GM19043 (cell line): ENCODE measurements at regions not wholly inside any gene's neighbourhood (a gene's known extent, or its start where the extent isn't known, plus 50 kb on each side); places are given as distances from the start of the nearest gene placed in this dataset.

Experiments used
- ATAC-seq: cut with Tn5 transposase; IDR thresholded peaks from one replicate; pipeline ENCODE4 v1.9.1; 2021; ENCODE audit warnings: low read depth; ENCODE audit not compliant: unreplicated experiment

DNA sequence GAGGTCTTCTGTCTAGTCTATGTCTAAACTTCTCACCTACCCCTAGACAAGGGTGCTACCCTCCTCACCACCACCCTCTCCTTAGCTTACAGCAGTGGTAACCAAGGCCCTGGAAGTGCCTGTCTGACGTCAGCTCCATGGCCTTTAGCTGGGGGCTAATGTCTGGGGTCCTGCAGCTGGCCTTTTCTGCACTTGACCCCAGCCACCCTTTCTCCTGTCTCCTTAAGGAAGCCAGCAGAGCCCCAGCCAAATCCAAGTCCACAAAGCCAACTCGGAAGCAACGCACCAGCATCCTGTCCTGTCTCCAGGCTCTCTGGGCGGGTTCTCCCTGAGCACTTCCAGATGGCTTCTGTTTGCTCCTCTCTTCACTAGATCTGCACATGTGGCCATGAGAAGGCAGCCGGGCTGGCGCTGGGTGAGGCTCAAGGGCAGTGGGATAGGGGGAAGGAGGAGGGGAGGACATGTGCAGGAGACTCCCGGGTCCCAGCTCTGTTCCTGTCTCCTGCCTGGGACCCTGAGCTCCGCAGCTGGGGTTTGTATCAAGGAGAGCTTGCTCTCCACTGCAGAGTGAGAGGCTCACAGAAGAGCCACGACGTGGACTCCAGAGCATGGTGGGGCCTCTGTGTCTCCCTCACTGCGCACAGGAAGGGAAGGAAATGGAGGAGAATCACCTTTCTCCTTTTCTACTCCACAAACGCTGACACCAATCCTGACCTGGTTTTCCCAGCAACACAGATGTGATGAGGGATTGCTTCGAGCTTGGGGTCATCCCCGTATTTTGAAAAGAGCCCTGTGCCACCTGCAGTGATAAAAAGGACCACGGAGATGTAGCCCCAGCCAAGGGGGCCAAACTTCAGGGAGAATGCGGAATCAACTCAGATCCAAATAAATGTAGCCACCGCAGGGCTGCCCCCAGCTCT lies 204.2 kb downstream of the USP12 start:
- no peak for ATAC-seq

DNA sequence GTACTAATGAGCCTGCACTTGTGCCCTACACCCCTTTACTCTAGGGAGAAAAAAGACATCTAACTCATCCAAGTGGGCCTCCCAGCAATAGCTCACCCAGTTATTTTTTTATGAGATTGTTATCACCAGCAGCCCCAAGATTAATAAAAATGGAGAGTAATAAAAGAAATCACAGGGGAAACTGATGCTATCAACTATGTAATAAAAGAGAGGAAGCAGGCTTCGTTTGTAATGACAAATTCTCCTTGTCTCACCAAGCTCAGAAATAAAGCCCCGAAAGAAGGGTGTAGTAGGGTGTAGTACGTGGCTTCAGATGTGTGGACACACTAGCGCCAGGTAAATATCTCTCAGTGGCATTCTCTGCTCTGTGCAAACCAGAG lies 204.9 kb downstream of the USP12 start:
- no peak for ATAC-seq

GRCh38 chr13:26965952-26966700 lies 205.5 kb downstream of the USP12 start:
- no peak for ATAC-seq

GRCh38 chr13:26964278-26965250 lies 204.0 kb upstream of the GPR12 start:
- ATAC-seq, result no peak

DNA sequence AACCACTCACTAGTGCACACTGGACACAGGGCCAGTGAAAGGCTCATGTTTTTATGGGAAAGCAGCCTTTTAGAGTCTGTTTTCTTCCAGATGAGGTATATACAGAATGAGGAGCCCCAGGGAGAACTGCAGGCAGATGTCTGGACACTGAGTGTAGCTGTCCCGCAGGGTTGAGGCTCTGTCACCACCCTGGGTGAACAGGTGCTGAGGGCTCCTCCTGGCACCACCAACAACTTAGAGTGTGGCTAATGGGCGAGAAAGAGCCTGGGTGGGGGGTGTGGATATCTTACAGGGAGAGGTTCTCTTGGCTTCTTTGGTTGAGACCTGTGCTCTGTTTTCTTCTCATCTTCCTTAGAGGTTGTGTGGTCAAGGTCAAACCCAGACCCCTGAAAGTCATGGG lies 202.1 kb upstream of the GPR12 start:
- ATAC-seq, result no peak

- ATAC-seq, result no peak
These were observed 201.5 kb upstream of the GPR12 start for GRCh38 chr13:26961890-26962615.

DNA sequence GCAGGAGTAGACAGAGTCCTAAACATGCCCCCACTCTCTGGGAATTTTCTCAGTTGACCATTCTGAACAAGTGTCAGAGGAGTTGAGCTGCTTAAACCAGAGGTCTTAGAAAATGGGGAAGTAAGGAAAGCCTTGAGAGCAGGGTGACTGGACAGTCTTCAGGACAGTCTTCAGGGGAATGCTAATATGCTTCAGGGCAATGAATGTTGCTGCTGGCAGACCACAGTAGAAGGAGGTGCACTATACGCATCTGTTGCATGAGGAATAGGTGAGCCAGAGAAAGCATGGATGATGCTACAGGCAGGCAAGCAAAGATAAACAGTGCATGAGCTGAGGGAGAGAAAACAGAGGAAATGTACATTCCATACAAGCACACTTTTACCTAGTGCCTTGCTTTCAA lies 196.6 kb upstream of the GPR12 start:
- ATAC-seq, result no peak

GRCh38 chr13:26956522-26957142 lies 196.0 kb upstream of the GPR12 start:
- ATAC-seq, result no peak

DNA sequence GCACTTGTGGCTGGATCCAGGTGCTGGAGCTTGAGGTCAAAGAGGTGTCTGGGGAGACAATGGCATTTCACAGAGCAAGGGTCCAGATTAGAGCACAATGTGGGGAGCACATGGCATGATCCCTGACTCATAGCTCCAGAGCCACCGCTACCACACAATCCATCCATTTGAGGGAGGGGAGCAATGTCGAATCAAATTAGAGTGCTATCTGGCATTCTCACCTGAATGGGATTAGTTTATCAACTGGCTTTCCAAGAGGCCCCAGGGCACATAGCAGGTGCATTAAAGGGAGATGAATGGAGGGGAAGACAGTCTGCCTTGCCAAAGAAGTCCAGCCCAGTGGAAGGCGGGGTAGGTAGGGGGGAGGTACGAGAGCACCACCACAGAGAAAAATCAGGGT lies 194.4 kb upstream of the GPR12 start:
- no peak for ATAC-seq

DNA sequence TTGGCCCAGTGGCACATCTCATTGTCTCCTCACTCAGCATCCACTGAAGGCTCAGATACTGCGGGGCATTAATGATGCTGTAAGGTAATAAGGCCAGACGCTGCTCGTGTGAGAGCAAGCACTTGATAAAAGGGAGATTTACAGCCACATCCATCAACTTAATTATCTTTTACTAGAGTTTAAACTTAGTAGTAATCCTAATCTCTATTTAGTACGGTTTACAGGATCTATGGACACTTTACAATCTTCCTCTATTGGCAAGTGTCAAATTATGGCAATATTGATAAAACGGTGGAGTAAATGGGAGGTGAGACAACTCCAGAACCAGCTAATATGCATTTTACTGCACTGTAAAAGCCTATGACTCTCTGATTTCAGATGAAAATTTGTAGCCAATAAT lies 192.7 kb upstream of the GPR12 start:
- ATAC-seq, result no peak

DNA sequence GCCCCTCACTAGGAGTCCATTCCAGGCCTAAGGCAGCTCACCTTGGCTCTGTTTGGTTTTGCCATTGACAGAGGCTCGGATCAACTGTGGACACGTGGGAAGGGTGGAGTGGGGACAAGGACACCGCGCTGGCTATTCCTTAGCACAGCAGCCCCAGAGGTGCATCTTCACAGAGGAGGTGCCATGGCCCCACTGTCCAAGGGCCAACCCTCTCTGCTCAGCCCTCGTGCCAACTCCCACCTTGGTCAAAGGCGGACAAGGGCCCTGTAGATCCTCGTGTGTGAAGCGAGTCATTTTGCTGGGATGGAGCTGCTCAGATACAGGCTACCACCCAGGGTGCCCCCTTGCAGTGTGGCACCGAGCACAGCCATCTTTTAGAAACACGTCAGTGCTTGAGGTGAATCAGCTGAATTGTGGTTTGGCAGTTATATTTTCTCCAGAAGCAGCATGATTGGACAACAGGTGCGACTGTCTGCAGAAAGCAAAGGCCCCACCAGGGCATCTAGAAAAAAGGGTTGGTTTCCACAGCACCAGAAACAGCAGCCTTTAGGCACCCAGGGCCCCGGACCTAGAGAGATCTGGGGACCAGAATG lies 192.1 kb upstream of the GPR12 start:
- ATAC-seq, result no peak

DNA sequence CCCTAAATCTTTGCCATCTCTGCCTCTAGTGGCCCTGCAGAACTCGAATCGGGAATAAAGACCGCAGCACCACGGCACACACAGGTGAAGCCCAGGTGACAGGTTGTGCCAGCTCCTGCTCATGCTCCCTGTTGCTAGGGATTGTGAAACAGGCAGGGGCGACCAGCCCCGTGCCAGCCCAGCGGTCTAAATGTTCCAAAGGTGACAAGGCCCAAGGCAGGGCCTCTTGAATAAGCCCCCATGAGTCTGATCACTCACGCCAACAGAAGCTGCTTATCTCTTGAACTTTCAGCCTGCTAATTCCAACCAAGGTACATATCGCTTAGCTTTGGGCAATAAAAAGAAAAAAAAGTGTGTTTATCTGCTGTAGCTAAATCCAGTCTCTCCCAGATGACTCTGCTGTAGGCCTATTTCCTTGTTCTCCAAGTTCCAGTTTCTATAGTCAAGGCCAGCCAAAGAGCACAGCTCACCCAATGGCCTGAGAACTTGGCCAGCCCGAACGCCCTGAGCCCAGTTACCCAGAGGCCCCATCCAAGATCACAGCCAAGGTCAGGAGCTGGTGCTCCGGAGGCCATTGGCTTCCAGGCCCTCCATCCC lies 191.1 kb upstream of the GPR12 start:
- no peak for ATAC-seq

DNA sequence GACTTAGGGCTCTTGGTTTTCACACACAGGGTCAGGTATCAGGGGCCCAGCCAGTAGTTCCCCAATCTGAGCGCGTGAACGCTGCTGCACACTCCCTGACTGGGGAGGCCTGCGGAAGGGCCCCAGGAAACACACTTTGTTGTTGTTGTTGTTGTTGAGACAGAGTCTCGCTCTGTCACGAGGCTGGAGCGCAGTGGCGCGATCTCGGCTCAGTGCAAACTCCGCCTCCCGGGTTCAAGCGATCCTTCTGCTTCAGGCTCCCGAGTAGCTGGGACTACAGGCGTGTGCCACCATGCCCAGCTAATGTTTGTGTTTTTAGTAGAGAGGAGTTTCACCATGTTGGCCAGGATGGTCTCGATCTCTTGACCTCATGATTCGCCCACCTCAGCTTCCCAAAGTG lies 190.4 kb upstream of the GPR12 start:
- ATAC-seq, result no peak

- ATAC-seq, result no peak
These were observed 190.0 kb upstream of the GPR12 start for GRCh38 chr13:26950546-26950945.

GRCh38 chr13:26949701-26950502 lies 189.3 kb upstream of the GPR12 start:
- ATAC-seq, result no peak

DNA sequence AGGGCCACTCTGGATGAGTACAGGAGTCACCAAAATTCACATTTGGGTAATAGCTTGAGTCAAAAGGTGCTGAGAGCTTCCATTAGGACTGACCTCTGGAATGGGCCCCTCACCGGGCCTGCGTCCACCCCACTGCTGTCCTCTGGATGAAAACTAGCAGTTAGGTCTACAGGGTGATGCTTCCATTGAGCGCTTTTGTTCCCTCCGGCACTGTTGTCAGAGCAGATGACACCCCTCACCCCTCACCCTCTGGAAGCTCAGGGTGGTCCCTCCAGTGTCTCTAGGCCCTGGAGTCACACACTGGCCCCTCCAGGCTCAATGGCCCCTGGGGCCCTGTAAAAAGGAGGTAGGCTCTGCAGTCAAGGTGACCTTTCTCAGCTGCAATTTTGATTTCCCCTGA lies 187.8 kb upstream of the GPR12 start:
- no peak for ATAC-seq

- no peak for ATAC-seq
These were observed 186.2 kb upstream of the GPR12 start for GRCh38 chr13:26946684-26947343.

GRCh38 chr13:26943748-26944147 lies 183.2 kb upstream of the GPR12 start:
- no peak for ATAC-seq
